GM19023 (cell line): ENCODE measurements at regions not wholly inside any gene's neighbourhood (a gene's known extent, or its start where the extent isn't known, plus 50 kb on each side); places are given as distances from the start of the nearest gene placed in this dataset.

Source experiments
- ATAC-seq: cut with Tn5 transposase; IDR thresholded peaks from one replicate; pipeline ENCODE4 v1.9.1; 2021; ENCODE audit warnings: mild to moderate bottlenecking, moderate library complexity; ENCODE audit not compliant: unreplicated experiment

GRCh38 chr4:27181693-27182092 is 321.1 kb downstream of the STIM2 start:
- no peak for ATAC-seq

- no peak for ATAC-seq
Observed at GRCh38 chr4:27182211-27182610, 321.6 kb downstream of the STIM2 start.

GRCh38 chr4:27184508-27185155 is 324.0 kb downstream of the STIM2 start:
- ATAC-seq, result no peak

GRCh38 chr4:27186710-27187109 is 326.1 kb downstream of the STIM2 start:
- no peak for ATAC-seq

GRCh38 chr4:27187786-27188185 is 327.1 kb downstream of the STIM2 start:
- no peak for ATAC-seq

GRCh38 chr4:27189683-27190082 is 329.0 kb downstream of the STIM2 start:
- no peak for ATAC-seq

GRCh38 chr4:27191592-27191991 is 331.0 kb downstream of the STIM2 start:
- ATAC-seq, result no peak

- no peak for ATAC-seq
Observed at GRCh38 chr4:27194599-27195176, 334.0 kb downstream of the STIM2 start.

GRCh38 chr4:27198246-27198645 is 337.6 kb downstream of the STIM2 start:
- ATAC-seq, result no peak

- no peak for ATAC-seq
Observed at GRCh38 chr4:27198971-27199370, 338.3 kb downstream of the STIM2 start.

GRCh38 chr4:27206009-27206408 is 345.4 kb downstream of the STIM2 start:
- ATAC-seq, result no peak

- no peak for ATAC-seq
Observed at GRCh38 chr4:27210956-27211355, 350.3 kb downstream of the STIM2 start.

GRCh38 chr4:27214010-27214409 is 353.4 kb downstream of the STIM2 start:
- no peak for ATAC-seq

- no peak for ATAC-seq
Observed at GRCh38 chr4:27215220-27215826, 354.7 kb downstream of the STIM2 start.

GRCh38 chr4:27217261-27217769 is 356.7 kb downstream of the STIM2 start:
- ATAC-seq, result no peak

- no peak for ATAC-seq
Observed at GRCh38 chr4:27218013-27218412, 357.4 kb downstream of the STIM2 start.

GRCh38 chr4:27223326-27223725 is 362.7 kb downstream of the STIM2 start:
- no peak for ATAC-seq

GRCh38 chr4:27233531-27233930 is 372.9 kb downstream of the STIM2 start:
- ATAC-seq, result no peak

GRCh38 chr4:27234306-27234899 is 373.8 kb downstream of the STIM2 start:
- no peak for ATAC-seq

- no peak for ATAC-seq
Observed at GRCh38 chr4:27239641-27240040, 379.0 kb downstream of the STIM2 start.

GRCh38 chr4:27242217-27242616 is 381.6 kb downstream of the STIM2 start:
- ATAC-seq, result no peak

- ATAC-seq, result no peak
Observed at GRCh38 chr4:27245216-27245615, 384.6 kb downstream of the STIM2 start.
